Erythroblast (primary cell): ENCODE measurements at regions not wholly inside any gene's neighbourhood (a gene's known extent, or its start where the extent isn't known, plus 50 kb on each side); places are given as distances from the start of the nearest gene placed in this dataset.

ENCODE experiments used
- GATA1 ChIP-seq: IDR thresholded peaks from 2 replicates; pipeline ENCODE4 v1.6.1; 2011; ENCODE audit warnings: low read depth, mild to moderate bottlenecking, control low read depth, low read length, moderate library complexity
- POLR2A ChIP-seq: IDR thresholded peaks from 2 replicates; pipeline ENCODE4 v1.6.1; 2011; ENCODE audit warnings: mild to moderate bottlenecking, low read length

GRCh38 chr2:192555740-192556139, 361.0 kb upstream of the TMEFF2 start:
- TF ChIP-seq POLR2A (no peak), GATA1 (no peak)
